ENCODE measurements at regions not wholly inside any gene's neighbourhood (a gene's known extent, or its start where the extent isn't known, plus 50 kb on each side); places are given as distances from the start of the nearest gene placed in this dataset.

- no peak for DNase-seq (ENCODE audit: low read depth)
Observed at GRCh38 chr2:230642966-230643365, 69.7 kb upstream of the CAB39 start.

GRCh38 chr2:230643576-230644291, 68.9 kb upstream of the CAB39 start:
- DNase-seq (ENCODE audit: low read depth), result no peak

- no peak for DNase-seq (ENCODE audit: low read depth)
Observed at GRCh38 chr2:230644356-230644935, 68.2 kb upstream of the CAB39 start.

GRCh38 chr2:230648356-230648755, 64.3 kb upstream of the CAB39 start:
- no peak for DNase-seq (ENCODE audit: low read depth)

- DNase-seq (ENCODE audit: low read depth), result no peak
Observed at GRCh38 chr2:230650585-230651137, 62.0 kb upstream of the CAB39 start.

GRCh38 chr2:230654057-230654456, 58.6 kb upstream of the CAB39 start:
- DNase-seq (ENCODE audit: low read depth), result no peak

GRCh38 chr2:230657462-230657861, 55.2 kb upstream of the CAB39 start:
- no peak for DNase-seq (ENCODE audit: low read depth)

GRCh38 chr2:230657906-230658305, 54.7 kb upstream of the CAB39 start:
- no peak for DNase-seq (ENCODE audit: low read depth)

- no peak for DNase-seq (ENCODE audit: low read depth)
Observed at GRCh38 chr2:230658577-230658876, 54.1 kb upstream of the CAB39 start.

- no peak for DNase-seq (ENCODE audit: low read depth)
Observed at GRCh38 chr2:230658877-230659652, 53.6 kb upstream of the CAB39 start.

- no peak for DNase-seq (ENCODE audit: low read depth)
Observed at GRCh38 chr2:230660294-230661060, 52.2 kb upstream of the CAB39 start.

GRCh38 chr2:230661072-230661957, 51.3 kb upstream of the CAB39 start:
- no peak for DNase-seq (ENCODE audit: low read depth)
